Superior temporal gyrus (tissue), 1 donor: ENCODE measurements at regions not wholly inside any gene's neighbourhood (a gene's known extent, or its start where the extent isn't known, plus 50 kb on each side); places are given as distances from the start of the nearest gene placed in this dataset.
A peak's percentile ranks its signal among the peaks of the same experiment; 100 is the strongest.

ENCODE experiments used
- DNase-seq: peaks from one replicate; pipeline ENCODE4 v3.0.0-alpha.2; 2016; ENCODE audit errors: extremely low spot score

DNA sequence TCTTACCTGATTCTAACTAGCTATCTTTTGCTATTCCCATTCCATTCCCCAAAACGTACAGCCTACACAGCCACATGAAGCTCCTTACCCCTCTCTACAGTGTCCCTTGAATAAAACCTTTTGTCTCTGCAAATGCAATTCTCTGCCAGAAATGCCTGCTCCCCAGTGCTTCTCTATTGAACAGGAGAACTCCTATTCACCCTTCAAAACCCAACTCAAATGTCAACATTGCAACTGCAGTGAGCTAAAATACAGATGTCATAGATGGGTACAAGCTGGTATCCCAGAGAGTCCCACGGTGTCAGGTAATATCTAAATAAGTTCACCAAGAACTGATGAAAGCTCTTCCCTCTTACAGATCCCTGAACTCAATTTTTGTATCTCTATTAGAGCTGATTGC is 421.7 kb downstream of the INSC start:
- no peak for DNase-seq

DNA sequence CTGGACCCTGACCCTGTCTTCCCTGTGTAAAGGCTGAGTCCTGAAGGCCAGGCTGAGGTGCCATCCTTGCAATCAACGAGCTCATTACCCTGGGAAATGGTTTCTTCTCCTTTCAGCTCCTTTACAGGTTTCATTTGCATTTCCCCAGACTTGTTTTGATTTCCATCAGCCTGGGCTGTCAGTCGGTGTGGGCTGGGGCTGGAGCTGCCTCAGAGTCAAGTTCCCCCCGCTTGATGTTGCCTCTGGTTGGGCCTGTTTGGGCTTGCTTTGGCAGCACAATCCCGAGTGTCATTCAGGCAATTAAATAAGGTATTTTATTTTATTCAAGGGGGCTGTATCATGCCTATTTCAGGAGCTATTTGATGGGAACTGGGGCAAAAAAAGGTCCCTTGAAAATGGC is 424.9 kb downstream of the INSC start:
- no peak for DNase-seq

DNA sequence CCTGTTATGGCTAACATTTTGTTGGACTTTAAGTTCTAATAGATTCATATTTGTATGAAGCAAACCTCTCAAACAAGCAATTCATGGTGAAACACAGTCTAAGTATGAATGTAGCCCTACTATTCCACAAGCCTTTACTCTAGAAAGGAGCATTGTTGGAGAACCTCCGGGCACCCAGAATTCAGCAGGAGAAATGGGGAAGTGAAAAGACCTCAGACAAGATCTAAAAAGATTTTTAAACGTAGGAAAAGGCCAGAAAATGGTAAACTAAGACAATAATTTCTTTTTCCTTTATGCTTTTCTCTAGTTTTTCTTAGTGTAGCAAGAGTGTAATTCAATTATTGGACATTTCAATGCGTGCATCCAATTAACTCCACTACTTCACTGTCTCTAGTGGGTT is 426.4 kb downstream of the INSC start:
- no peak for DNase-seq

DNA sequence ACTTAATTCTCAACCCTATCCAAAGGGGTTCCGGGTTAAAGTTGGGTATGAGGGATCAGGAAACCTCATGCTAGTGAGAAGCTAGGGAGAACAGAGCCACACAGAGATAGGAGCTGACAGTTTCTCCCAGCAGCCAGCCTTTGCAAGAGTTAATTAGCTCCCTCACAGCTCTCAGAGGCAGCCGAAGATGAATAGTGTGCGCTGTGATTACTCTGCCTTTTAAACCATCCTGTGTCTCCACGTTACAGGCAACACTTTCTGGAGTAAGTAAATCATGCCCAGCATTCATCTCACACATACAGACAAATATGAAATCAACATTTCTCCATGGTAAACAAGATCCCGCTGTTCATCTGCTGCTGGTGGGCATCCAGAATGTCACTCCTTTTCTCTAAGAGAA is 429.6 kb downstream of the INSC start:
- no peak for DNase-seq

DNA sequence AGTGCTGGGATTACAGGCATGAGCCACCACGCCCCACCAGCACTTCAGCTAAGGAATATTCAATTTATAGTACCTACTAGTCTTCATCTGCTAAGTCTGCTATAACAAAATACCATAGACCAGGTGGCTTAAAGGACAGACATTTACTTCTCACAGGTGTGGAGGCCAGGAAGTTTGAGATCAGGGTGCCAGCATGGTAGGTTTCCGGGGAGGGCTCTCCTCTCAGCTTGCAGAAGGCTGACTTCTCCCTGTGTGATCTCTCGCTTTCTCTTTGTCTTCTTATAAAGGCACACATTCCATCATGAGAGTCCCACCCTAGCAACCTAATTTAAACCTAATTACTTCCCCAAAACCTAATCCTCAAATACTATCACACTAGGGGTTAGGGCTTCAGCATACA is 433.0 kb downstream of the INSC start:
- no peak for DNase-seq

DNA sequence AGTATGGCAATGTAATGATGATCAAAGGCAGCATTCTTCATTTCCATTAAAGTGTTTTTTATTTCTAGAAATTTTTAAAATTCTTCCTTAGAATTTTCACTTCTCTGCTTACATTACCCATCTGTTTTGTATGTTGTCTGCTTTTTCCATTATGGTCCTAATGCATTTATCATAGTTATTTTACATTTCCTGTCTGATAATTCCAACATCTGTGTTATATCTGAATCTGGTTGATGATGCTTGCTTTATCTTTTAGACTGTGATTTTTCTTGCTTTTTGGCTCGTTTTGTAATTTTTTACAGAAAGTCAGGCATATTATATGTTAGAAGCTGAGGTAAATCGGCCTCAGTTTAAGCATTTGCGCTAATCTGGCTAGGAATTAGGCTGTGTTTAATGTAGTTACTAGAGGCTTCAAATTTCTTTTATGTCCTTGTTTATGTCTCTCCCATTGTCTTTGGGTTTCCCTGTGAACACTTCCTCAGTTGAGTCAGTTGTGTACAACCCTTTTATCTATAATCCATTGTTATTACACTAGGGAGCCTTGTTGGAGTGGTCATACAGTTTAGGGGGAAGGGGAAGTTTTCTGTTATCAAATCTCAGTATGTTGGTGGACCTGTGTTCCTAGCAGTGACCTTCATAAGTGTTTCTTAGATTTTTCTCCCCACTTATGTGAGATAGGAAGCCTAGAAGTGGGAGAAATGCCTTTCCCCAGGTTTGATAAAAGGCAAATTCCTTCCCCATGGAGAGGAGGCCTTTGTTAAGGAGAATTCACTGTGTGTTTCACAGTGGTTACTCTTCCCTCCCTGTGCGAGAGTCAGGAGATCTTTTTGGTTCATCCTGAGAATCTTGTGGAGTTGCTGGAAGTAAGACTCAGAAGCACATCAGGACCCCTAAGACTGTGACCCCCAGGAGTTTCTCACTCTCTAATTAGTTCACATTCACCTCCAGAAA is 437.5 kb downstream of the INSC start:
- DNase-seq, result no peak

DNA sequence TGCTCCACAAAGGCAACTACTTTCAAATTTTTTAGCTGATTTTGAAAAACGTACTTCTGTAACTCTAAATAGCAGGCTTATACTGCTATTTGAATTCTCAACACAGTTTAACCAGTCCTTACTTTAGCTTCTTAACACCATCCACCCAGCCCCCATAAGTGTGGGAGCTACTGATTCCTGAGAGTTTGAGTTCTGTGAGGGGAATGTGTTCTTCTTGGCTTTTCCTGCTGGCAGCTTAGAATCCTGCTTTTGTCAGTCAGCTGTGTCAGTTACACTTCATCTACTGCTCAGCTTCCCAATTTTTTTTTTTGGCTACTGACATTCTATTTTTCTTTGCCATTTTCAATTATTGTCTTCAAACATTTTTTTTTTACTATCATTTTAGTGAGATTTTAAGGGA is 440.4 kb downstream of the INSC start:
- no peak for DNase-seq

DNA sequence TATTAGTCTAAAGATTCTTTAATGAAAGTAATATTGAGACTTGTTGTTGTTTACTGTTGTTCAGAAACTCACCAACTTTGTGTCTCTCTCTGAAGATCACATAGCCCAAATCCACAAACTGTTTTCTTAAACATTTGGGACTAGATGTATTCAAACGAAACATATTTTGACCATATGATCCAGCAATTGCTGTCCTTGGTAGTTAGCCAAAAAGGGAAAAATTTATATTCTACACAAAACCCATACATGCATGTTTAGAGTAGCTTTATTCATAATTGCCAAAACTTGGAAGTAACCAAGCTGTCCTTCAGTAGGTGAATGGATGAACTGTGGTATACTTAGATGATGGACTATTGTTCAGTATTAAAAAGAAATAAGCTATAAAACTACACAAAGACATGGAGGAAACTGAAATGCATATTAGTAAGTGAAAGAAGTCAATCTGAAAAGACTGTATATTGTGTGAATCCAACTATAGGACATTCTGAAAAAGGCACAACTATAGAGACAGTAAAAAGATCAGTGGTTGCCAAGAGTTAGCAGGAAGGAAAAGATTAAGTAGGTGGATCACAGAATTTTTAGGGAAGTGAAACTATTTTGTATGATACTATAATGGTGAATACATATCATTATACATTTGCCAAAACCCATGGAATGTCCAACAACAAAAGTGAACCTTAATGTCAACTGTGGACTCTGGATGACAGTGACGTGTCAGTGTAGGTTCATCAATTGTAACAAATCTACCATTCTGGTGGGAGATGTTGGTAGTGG is 442.9 kb downstream of the INSC start:
- DNase-seq, result no peak

DNA sequence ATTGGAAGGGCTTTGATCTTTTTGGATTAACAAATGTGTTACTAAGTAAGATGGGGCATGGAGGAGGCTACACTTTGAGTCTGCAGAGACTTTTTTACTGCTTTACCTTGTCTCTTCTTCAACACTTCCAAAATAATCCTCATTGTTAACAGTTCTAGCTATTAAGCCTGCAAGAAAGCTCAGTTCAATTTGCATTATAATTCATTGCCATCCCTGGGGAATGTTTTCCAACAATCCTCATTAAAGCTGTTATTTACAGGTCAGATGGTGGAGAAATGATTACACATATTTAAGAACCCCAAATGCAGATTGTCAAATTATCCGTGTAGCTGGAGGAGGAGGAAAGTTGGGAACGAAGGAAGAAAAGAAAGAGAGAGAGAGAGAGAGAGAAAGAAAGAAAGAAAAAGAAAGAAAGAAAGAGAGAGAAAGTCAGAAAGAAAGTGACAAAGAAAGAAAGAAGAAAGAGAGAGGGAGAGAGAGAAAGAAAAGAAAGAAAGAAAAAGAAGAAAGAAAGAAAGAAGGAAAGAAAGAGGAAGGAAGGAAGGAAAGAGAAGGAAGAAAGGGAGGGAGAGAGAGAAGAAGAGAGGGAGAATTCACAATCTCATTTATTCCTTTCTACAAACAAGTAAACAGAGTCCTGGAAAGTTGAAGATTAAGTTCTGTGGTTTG is 443.9 kb downstream of the INSC start:
- no peak for DNase-seq

DNA sequence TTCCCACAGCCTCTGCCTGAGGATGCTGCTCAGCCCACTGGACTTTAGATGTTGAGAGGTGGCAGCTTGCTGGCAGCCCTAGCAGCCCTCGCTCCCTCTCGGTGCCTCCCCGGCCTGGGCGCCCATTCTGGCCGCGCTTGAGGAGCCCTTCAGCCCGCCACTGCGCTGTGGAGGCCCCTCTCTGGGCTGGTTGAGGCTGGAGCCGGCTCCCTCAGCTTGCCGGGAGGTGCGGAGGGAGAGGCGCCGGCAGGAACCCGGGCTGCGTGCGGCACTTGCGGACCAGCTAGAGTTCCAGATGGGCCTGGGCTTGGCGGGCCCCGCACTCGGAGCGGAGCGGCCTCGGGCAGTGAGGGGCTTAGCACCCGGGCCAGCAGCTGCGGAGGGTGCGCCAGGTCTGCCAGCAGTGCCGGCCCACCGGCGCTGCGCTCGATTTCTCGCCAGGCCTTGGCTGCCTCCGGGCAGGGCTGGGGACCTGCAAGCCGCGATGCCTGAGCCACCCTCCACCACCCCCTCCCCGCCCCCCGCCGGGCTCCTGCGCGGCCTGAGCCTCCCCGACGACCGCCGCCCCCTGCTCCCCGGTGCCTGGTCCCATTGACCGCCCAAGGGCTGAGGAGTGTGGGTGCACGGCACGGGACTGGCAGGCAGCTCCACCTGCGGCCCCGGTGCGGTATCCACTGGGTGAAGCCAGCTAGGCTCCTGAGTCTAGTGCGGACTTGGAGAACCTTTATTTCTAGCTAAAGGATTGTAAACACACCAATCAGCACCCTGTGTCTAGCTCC is 446.2 kb downstream of the INSC start:
- DNase-seq, result no peak

DNA sequence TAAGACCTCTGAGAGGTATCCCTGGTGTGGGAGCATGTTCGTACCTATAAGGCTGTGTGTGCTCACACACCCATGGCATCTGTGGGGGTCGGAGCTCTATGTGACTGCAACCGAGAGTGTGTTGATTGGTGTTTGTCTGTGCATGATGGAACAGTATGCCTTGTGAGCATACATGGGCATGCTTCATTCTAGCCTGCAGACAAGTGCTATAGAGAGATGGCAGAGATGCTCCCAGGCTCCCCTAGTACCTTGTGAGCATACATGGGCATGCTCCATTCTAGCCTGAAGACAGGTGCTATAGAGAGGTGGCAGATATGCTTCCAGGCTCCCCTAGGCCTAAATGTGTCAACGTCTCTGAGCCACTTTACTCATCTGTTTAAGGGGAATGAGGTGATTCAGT is 447.5 kb downstream of the INSC start:
- DNase-seq, result no peak

DNA sequence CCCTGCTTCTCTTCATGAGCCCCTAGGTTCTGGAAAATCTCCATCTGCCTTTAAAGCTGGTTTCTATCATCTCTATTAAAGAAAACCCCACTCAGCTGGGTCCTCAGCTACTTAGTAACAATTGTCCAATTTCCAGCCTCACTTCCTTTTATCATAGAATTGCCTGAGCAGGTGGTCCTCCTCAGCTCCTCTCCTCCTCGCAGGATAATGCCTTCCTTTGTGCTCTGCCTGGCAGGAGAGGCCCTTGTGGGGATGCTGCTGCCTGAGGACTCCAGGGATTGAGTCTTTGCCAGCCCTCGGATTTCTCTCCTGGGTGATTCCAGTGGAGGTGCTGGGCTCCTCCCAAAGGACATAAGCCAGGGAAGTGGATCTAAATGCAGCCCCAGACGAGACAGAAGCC is 448.3 kb downstream of the INSC start:
- DNase-seq, result no peak

DNA sequence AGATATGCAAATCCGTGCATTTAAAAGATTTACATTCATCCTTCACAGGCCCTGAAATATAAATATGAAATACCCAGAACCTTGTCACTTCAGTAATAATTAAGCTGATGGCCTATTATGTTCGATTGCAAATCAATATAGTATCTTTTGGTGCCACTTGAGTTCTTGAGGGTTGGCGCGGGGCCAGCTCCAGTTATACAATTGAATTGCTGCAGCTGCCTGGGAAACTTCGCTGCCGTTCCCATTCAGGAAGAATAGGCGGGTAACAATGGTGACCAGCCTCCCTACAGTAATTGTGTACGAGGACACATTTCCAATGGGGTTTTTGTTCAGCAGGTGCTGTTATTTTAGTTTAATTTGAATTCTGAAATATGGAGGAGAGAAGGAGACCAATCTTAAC is 451.2 kb downstream of the INSC start:
- DNase-seq, result no peak

DNA sequence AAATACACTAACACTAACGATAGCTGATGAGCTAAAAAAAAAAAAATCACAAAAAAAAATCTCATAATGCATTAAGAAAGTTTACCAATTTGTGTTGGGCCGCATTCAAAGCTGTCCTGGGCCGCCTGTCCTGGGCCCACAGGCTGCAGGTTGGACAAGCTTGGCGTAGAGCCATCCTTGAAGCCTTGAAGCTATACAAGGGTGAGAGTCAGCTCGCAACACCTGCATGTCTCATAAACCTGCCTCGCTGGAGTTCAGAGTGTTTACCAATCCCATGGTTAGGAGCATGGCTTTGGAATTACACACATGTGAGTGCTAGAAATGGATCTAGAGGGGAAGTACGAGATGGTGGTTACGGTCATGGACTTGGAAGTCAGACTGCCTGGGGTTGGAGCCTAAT is 453.7 kb downstream of the INSC start:
- DNase-seq, result no peak

DNA sequence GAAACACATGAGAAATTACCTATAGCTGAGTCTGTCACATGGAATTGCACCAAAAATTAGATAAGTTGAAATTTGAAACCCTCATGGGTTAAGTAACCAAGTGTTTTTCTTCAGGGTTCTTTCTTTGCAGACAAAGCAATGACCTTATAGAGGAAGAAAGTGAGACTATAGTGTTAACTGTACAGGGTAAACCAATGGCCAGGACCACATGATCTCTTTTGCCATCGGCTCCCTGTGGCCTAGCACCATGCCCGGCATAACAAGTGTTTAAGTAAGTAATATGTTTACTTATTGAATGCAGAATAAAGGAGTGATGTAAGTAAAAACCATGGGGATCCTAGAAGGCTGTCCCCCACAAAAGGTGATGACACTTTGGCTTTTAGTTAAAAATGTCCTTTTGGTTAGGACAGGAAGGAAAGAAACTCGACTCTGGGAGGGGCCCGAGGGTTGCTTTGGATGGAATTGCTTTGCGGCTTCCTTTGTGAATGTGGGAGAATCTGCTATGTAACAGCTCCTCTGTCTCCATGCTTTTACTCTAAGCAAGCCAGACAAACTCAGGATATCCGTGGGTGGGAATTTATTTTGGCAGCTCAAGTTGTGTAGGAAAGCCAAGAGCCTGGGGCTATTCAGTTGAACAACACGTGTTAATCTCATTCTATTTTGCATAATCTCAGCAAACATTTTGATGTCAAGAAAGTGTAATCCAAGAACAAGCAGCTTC is 454.7 kb downstream of the INSC start:
- peak; percentile 40 for DNase-seq

DNA sequence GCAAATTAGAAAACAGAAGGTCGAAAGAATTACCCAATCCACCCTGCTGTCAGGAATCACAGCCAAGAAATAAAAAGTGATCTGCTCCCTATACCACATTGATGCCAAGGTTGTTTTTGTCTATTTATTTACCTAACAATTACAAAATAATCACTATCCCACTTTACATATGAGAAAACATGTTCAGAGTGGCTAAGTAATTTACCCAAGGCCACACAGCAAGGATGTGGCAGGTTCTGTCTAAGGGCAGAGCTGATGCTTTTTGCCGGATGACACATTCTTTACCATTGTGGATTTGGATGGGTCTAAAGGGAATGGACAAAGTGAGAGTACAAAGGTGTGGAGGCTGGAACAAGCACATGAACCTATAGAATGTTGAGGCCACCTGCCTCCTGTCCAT is 460.7 kb downstream of the INSC start:
- no peak for DNase-seq

DNA sequence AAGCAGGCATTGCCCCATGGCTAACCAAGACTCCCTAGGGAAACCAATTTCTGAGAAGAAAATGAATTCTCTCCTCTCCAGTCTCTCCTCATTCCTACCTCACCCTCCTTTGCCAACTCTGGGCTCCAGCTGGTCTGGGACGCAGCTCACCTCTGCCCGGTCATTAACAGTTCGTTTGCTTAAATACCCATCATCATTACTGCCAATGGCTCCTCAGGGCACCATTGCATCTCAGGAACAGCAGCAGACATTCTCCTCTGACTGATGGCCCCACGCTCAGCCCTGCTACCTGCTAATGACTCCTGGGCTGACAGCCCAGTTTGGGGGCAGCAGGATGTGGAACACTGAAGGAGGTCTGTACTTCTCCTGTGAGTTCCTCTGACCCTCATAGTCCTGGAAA is 462.0 kb downstream of the INSC start:
- no peak for DNase-seq

DNA sequence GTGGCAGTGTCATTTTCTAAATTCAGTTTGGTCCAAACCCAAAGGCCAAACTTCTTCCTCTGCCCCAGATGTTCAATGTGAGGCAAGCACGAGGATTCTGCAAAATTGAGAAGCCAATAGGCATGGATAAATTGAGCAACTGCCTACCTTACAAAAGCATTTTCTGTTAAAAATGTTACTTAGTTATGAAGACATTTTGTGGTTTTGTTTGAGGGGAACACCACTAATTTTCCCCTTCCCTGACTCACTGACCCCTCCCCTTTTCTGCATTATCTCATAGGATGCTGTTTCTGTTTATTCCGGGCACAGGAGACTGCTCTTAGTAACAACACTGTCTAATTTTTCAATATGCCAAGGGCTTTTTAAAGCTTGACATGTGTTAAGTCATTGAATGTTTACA is 462.8 kb downstream of the INSC start:
- no peak for DNase-seq

DNA sequence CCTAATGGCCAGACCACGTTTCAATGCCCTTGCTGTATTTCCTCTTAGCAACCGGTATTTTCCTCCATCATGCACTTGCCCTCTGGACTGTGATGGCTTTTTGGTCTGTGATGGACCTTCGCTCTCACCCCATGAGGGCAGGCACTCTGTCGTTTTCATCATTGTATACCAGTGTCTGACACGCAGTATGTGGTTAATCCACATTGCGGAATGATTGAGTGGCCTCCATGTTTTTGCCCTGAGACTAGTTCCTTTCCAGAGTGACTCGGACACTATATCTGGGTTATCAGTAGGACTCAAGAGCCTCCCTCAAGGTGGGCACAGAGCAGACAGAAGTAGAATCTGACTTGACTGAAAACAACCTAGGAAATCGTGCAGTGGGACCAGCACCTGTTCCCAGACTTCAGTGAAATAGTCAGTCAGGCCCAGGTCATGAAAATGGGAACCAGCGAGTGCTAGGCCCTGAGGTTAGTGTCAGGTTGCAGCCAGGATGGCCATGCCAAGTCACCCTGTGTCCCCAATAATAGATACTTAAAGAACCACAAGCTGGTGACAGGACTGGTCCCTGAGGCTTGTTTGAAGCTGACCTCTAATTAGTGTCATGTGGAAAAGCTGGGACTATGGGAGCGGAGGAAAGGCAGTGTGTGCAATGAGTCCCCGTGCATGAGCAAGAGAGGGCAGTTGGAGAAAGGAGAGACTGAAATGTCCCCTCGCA is 464.7 kb downstream of the INSC start:
- DNase-seq, result no peak

DNA sequence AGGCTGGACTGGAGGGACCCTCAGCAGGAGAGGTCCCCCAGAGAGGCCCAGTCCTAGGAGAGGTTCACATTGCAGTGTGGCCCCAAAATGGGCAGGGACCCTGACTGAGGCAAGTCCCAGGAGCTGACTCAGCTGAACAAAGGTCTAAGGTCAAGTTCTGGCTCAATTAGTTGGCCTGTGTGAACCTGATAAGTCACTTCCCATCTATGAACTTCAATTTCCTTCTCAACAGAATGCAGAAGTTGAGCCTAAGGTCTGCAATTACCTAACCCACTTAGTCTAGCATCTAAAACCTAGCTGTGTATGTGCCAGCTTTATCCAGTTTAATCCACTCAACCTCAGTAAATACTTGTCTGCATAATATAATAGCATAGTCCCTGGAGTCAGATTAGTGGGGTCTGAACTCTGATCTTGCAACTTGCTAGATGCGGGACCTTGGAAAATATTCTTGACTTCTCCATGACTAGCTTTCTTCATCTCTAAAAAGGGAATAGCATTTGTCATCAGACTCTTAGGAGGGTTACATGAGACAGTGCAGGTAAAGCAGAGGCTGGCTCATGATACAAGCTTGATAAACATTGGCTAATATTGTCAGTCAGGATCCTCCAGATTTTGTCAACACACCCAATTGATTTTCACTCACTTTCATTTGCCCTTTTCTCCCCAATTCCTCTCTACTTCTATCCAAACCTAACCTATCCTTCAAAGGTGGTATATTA is 465.5 kb downstream of the INSC start:
- no peak for DNase-seq
